Epithelial cell of proximal tubule (primary cell): ENCODE measurements at regions not wholly inside any gene's neighbourhood (a gene's known extent, or its start where the extent isn't known, plus 50 kb on each side); places are given as distances from the start of the nearest gene placed in this dataset.

Experiments
- DNase-seq: peaks from one replicate; pipeline ENCODE4 v3.0.0-alpha.2; 2011; ENCODE audit warnings: low read depth
- H3K4me3 ChIP-seq: 2 replicates; pipeline ENCODE4 v1.5.1; 2011; ENCODE audit warnings: low read depth, mild to moderate bottlenecking, low read length
- CTCF ChIP-seq: conservative IDR thresholded peaks from 2 replicates; pipeline ENCODE4 v1.5.1; 2012; ENCODE audit warnings: low read depth, mild to moderate bottlenecking, low read length

- no peak for DNase-seq
- no peak overlapping the region for H3K4me3 ChIP-seq
- no peak for TF ChIP-seq CTCF
Observed at GRCh38 chr16:86337581-86338402, 172.5 kb upstream of the FOXF1 start.

- no peak for TF ChIP-seq CTCF
- no peak for DNase-seq
- H3K4me3 ChIP-seq: no peak overlapping the region
Observed at GRCh38 chr16:86338403-86339115, 171.8 kb upstream of the FOXF1 start.

GRCh38 chr16:86342161-86342834, 168.0 kb upstream of the FOXF1 start:
- no peak overlapping the region for H3K4me3 ChIP-seq
- no peak for DNase-seq
- no peak for TF ChIP-seq CTCF

- no peak for DNase-seq
- no peak overlapping the region for H3K4me3 ChIP-seq
- no peak for TF ChIP-seq CTCF
Observed at GRCh38 chr16:86343027-86343795, 167.1 kb upstream of the FOXF1 start.

DNA sequence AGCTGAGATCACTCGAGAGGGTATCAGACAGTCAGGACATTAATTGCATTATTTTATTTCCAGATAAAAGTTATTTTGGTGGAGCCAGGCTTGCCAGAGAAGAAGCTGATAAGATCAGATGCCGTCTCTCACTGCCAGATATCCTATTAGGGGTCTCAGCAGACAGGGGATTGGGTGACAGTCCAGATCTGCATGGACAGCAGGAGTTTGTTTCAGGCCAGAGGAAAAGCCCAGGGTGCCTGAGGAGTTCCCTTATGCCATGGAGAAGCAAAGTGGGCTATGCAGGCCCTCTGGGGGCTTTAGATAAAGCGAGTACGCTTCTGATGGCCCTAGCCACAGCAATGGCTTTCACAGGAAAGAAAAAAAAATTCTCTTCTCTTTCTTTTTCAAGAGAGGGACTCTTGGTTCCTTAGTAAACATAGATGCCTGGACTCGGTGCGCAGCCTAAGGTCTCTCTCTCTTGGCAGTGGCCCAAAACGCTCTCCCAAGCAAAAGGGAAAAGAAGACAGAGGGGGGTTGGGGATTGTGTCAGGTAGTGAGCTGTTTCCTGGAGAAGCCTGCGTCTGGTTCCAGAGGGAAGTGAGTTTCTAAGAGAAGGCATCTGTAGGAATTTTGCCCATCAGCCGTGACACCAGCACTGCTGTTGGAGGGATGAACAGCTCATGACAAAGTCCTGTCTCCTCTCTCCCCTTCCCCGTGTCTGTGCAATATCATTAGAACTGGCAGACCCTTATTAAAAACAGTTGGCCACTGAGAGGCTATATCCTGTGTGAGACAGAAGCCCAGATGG, 166.3 kb upstream of the FOXF1 start:
- no peak for TF ChIP-seq CTCF
- no peak overlapping the region for H3K4me3 ChIP-seq
- no peak for DNase-seq

GRCh38 chr16:86344586-86344871, 165.8 kb upstream of the FOXF1 start:
- no peak for DNase-seq
- H3K4me3 ChIP-seq: no peak overlapping the region
- no peak for TF ChIP-seq CTCF
